Caco-2 (cell line): ENCODE measurements at regions not wholly inside any gene's neighbourhood (a gene's known extent, or its start where the extent isn't known, plus 50 kb on each side); places are given as distances from the start of the nearest gene placed in this dataset.

Experiments used
- BruUV-seq: library from RNA; stranded (reverse); fragments of 400-500 nt; replicated peaks from 2 replicates; lab custom pipeline; 2021; lab: Mats Ljungman, UMichigan
- CTCF ChIA-PET: fragments of 300-600 bp; sonication (Branson Sonifier 250); formaldehyde crosslinking; loops from one replicate; lab custom pipeline; 2022; ENCODE audit warnings: antibody characterized with exemption; lab: Charles Lee
- POLR2A ChIA-PET: fragments of 300-600 bp; sonication (Branson Sonifier 250); formaldehyde crosslinking; loops from one replicate; lab custom pipeline; 2022; ENCODE audit warnings: antibody characterized with exemption; lab: Charles Lee
- DNase-seq, 2 experiments: peaks; one replicate each; pipeline versions ENCODE4 v3.0.0 to v3.0.0-alpha.2; 2020 to 2022
- H3K27me3 ChIP-seq: replicated peaks from 2 replicates; pipeline ENCODE4 v1.6.0; 2011; ENCODE audit warnings: low read length; ENCODE audit not compliant: control insufficient read depth, insufficient read depth
- H3K36me3 ChIP-seq: 2 replicates; pipeline ENCODE4 v1.5.1; 2011; ENCODE audit warnings: low read length; ENCODE audit not compliant: control insufficient read depth, insufficient read depth
- H3K4me1 ChIP-seq: fragments of 250-450 bp; sonication (Bioruptor Pico); 2 replicates; pipeline ENCODE4 v1.5.1; 2020; ENCODE audit warnings: mild to moderate bottlenecking
- H3K4me3 ChIP-seq: 2 replicates; pipeline ENCODE4 v1.5.1; 2011; ENCODE audit warnings: low read depth, mild to moderate bottlenecking, control low read depth, low read length
- H3K9me3 ChIP-seq: fragments of 250-450 bp; sonication (Bioruptor Pico); 2 replicates; pipeline ENCODE4 v1.5.1; 2020; ENCODE audit warnings: mild to moderate bottlenecking, moderate library complexity
- H3K27ac Mint-ChIP-seq: one replicate; pipeline ENCODE4 v1.8.0; 2022; ENCODE audit warnings: mixed read lengths; ENCODE audit not compliant: unreplicated experiment
- H3K27me3 Mint-ChIP-seq: one replicate; pipeline ENCODE4 v1.8.0; 2022; ENCODE audit warnings: mixed read lengths; ENCODE audit not compliant: insufficient read depth, unreplicated experiment
- H3K36me3 Mint-ChIP-seq: one replicate; pipeline ENCODE4 v1.8.0; 2022; ENCODE audit warnings: mild to moderate bottlenecking, mixed read lengths; ENCODE audit not compliant: insufficient read depth, unreplicated experiment
- H3K4me1 Mint-ChIP-seq: one replicate; pipeline ENCODE4 v1.8.0; 2022; ENCODE audit warnings: low read depth, mixed read lengths; ENCODE audit not compliant: unreplicated experiment
- H3K4me3 Mint-ChIP-seq: one replicate; pipeline ENCODE4 v1.8.0; 2022; ENCODE audit warnings: mild to moderate bottlenecking, moderate library complexity, mixed read lengths; ENCODE audit not compliant: unreplicated experiment
- H3K9me3 Mint-ChIP-seq: one replicate; pipeline ENCODE4 v1.8.0; 2022; ENCODE audit warnings: mixed read lengths; ENCODE audit not compliant: unreplicated experiment
- CTCF ChIP-seq, 2 experiments: fragments of 200-600 bp in 1 of 2; IDR thresholded peaks; 1 replicate in 1 of 2; 2 replicates in 1 of 2; pipeline versions ENCODE4 v1.5.1 to v1.8.0; 2011 to 2022; ENCODE audit warnings: antibody characterized with exemption in 1 of 2, control low read depth in 1 of 2, inconsistent platforms in 1 of 2, low read depth in 1 of 2, low read length in 1 of 2, mild to moderate bottlenecking in 1 of 2, moderate library complexity in 1 of 2; ENCODE audit not compliant: insufficient read depth in 1 of 2, severe bottlenecking in 1 of 2, unreplicated experiment in 1 of 2
- intact Hi-C: fragments of 100-400 bp; cut with micrococcal nuclease; formaldehyde crosslinking; loops from one replicate; pipeline ENCODE4 v1.10.0; 2022; ENCODE audit not compliant: unreplicated experiment

- H3K4me1 ChIP-seq = no peaks in the 10 kb centered on the region
- no TSS peak for BruUV-seq
- no peaks in the 10 kb centered on the region for H3K36me3 ChIP-seq
- Mint-ChIP-seq H3K27me3 (peaks cover 15% of the 10 kb centered on the region), H3K4me1 (no peaks in the 10 kb centered on the region), H3K9me3 (no peaks in the 10 kb centered on the region), H3K36me3 (no peaks in the 10 kb centered on the region), H3K4me3 (no peak overlapping the region), H3K27ac (no peak overlapping the region)
- intact Hi-C loops = no loop called here
- POLR2A ChIA-PET = no interaction called here
- CTCF ChIA-PET = no interaction called here
- H3K9me3 ChIP-seq = no peaks in the 10 kb centered on the region
- no peak for DNase-seq
- no peaks in the 10 kb centered on the region for H3K27me3 ChIP-seq
- no peak for TF ChIP-seq CTCF (IDR thresholded peaks at IDR 0.05; ENCODE audit: insufficient read depth in 1 of 2, low read depth in 1 of 2, low read length in 1 of 2, severe bottlenecking in 1 of 2, unreplicated experiment in 1 of 2)
- no peak overlapping the region for H3K4me3 ChIP-seq
These were observed 115.7 kb downstream of the MRM1 start for GRCh38 chr17:36717088-36717487.

GRCh38 chr17:36720131-36720530 is 118.7 kb downstream of the MRM1 start:
- no TSS peak for BruUV-seq

GRCh38 chr17:36721560-36722120 is 120.3 kb downstream of the MRM1 start:
- DNase-seq = no peak
- Histone ChIP-seq H3K4me1 (no peaks in the 10 kb centered on the region), H3K4me3 (no peak overlapping the region), H3K36me3 (no peaks in the 10 kb centered on the region), H3K27me3 (peaks cover 2% of the 10 kb centered on the region; the same call in 1 of the 2 replicates), H3K9me3 (no peaks in the 10 kb centered on the region)
- no peaks in the 10 kb centered on the region for H3K36me3 Mint-ChIP-seq
- CTCF ChIA-PET = no interaction called here
- no peaks in the 10 kb centered on the region for H3K9me3 Mint-ChIP-seq
- no TSS peak for BruUV-seq
- POLR2A ChIA-PET = no interaction called here
- TF ChIP-seq CTCF (IDR thresholded peaks at IDR 0.05; ENCODE audit: insufficient read depth in 1 of 2, low read depth in 1 of 2, low read length in 1 of 2, severe bottlenecking in 1 of 2, unreplicated experiment in 1 of 2) = no peak
- no peak overlapping the region for H3K27ac Mint-ChIP-seq
- H3K4me1 Mint-ChIP-seq = no peaks in the 10 kb centered on the region
- intact Hi-C loops = loop anchor here (10.0 kb wide), 2 partner anchors 63 to 323 kb away; no protein-coding TSS in a partner anchor
- peak overlapping the region; percentile 25 for H3K4me3 Mint-ChIP-seq
- peaks cover 24% of the 10 kb centered on the region for H3K27me3 Mint-ChIP-seq

More at GRCh38 chr17:36720131-36720530, 118.7 kb downstream of the MRM1 start:
- intact Hi-C loops = loop anchor here (10.0 kb wide), 2 partner anchors 65 to 325 kb away; no protein-coding TSS in a partner anchor
- no peaks in the 10 kb centered on the region for H3K4me1 Mint-ChIP-seq
- no peak for TF ChIP-seq CTCF (IDR thresholded peaks at IDR 0.05; ENCODE audit: insufficient read depth in 1 of 2, low read depth in 1 of 2, low read length in 1 of 2, severe bottlenecking in 1 of 2, unreplicated experiment in 1 of 2)
- no peak overlapping the region for H3K4me3 ChIP-seq
- ChIA-PET POLR2A (no interaction called here), CTCF (no interaction called here)
- H3K9me3 ChIP-seq = no peaks in the 10 kb centered on the region
- no peaks in the 10 kb centered on the region for H3K9me3 Mint-ChIP-seq
- no peak for DNase-seq
- no peak overlapping the region for H3K27ac Mint-ChIP-seq
- H3K36me3 ChIP-seq = no peaks in the 10 kb centered on the region
- H3K4me1 ChIP-seq = no peaks in the 10 kb centered on the region
- H3K36me3 Mint-ChIP-seq = no peaks in the 10 kb centered on the region
- H3K4me3 Mint-ChIP-seq = no peak overlapping the region
- H3K27me3 ChIP-seq = peaks cover 2% of the 10 kb centered on the region; the same call in 1 of the 2 replicates
- H3K27me3 Mint-ChIP-seq = peaks cover 18% of the 10 kb centered on the region
